ENCODE measurements at regions not wholly inside any gene's neighbourhood (a gene's known extent, or its start where the extent isn't known, plus 50 kb on each side); places are given as distances from the start of the nearest gene placed in this dataset.
A peak's percentile ranks its signal among the peaks of the same experiment; 100 is the strongest.

DNA sequence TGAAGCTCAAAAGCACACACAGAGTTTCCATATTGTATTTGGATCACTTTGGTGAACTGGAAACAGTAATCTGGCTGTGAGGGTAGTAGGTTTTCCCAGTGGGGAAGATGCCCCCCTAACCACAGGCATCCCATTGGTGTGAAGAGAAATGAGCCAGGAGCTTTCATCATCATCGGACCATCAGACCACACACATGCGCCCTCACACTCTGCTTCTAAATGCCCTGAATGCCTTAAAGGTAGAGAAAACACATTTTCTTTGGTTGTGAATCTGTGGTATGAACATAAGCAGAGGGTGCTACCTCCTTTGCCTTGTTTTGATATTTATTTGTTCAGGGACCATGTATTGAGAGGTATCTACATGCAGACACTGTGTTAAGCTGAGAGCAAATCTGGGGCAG is 79.0 kb upstream of the DNAH14 start:
- DNase-seq, result no peak

DNA sequence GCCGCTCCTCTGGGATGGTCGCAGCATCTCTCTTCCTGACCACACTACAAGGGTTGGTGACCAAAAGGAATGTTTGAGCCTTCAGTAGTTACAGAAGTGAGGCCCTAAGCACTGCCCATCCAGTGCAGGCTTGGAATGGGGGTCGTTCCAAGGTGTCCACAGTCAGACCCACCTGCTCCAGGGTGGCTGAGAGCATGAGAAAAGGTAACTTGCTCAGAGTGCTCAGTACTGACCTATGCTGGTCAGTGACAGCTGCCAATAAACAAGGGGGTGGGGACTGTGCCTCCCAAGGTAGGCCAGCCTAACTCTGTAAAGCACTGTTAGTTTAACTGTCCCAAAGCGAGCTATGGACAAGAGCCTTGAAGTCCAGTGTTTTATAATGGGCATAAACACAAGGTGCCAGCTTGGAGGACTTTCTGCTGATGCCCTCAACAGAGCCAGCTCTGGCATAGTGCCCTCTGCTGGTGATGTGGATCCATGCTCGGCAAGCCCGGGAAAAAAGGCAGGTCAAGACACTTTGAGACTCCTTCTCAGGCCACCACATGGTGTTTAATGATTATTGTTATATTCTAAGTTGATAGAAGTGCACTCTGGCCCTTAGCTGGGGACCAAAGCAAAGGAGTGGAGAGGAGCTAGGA is 78.1 kb upstream of the DNAH14 start:
- peak; percentile 7 for DNase-seq

DNA sequence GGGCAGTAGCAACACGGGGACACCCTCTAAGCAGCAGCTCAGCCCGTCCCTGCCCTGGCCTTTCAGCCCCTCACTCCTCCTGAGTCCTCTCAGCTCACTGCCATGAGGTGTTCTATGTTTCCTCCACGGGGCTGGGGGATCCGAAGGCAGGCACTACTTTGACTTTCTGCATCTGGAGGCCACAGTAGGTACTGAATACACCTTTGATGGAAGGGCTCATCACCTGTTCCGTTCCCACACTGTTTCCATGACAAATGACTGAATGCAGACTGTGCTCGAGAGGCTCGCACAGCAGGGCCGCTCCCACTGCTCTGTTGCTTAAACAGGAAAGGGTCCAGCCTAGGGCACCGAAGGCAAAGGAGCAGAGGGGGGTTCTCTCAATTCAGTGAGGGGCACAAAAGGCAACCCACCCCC is 77.6 kb upstream of the DNAH14 start:
- no peak for DNase-seq

DNA sequence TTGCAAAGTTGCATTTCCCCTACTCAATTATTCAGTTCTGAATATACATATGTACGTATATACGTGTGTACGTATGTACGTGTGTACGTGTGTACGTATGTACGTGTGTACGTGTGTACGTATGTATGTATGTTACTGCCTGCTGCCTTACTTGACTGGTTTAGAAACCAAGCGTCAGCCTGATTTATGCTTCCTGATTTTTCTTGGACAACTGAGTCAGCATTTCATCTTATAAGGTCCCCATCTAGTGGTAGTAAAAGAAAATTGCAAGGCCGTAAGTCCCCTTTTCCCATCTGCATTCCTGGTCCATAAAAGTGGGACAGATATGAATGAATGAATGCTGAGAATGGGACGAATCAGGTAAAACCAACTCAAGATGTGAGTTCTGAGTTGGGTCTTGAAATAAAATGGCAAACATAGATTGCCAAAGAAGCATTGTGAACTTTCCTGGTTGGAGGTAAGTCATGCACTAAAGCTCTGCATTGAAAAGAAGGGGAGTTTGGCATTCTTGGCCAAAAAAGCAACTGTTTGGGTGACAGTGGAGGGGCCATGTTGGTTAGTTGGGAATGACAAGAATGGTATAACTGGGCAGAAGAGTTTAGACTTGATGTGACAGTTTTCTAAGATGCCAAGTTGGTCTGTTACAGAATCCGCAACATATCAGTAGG is 76.4 kb upstream of the DNAH14 start:
- peak; percentile 64 for DNase-seq

DNA sequence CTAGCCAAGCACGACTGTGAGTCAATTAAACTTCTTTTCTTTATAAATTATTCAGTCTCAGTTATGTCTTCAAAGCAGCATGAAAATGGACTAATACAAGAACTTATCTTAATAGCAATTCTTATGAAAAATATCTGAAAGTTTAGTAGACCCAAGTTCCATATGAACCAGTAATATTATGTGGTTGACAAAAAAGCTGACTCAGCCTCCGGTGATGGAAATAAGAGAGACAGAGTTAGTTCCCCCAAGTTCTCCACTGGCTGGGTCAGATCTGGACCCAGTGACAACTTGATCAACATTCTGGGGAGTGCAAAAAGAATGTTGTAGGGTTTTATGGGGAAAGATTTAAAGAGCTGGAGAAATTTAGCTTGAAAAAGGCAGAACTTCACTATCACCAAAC is 72.5 kb upstream of the DNAH14 start:
- no peak for DNase-seq

DNA sequence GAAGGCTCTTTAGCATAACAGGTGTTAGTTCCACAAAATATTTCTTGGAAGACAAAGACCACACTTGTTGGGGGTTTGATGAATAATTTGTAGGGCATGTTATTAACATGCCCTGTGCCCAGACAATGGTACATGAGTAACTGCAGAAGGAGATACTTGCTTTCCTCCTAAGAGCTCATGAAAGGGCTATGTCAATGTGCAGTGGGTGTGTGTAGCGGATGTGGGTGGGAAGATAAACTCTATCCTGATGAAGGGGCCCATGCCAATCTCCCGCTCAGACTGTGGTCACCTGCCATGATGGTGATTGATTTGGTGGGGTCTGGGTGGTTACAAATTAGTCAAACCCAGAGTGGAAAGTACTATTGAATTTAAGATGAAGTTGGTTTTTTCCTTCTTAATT is 69.8 kb upstream of the DNAH14 start:
- DNase-seq, result no peak

- DNase-seq, result peak; percentile 7
Observed at GRCh38 chr1:224860488-224861338, 68.8 kb upstream of the DNAH14 start.

DNA sequence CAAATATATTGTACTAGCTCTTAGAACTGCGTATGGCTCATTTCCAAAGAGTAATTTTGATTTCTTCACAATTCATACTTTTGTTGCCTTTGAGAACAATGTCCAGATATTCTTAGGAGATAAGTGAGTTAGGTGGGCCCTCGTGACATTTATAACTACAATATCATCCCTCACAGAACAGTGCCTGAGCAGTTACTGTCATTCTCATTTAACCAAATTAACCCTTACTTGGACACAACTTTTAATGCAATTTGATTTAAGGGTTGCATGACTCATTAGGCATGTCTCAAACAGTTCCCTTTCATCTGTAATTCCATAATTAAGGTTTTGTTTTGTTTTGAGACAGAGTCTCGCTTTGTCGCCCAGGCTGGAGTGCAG is 68.1 kb upstream of the DNAH14 start:
- no peak for DNase-seq

- no peak for DNase-seq
Observed at GRCh38 chr1:224863486-224863885, 66.0 kb upstream of the DNAH14 start.

GRCh38 chr1:224864006-224864405 is 65.5 kb upstream of the DNAH14 start:
- no peak for DNase-seq

DNA sequence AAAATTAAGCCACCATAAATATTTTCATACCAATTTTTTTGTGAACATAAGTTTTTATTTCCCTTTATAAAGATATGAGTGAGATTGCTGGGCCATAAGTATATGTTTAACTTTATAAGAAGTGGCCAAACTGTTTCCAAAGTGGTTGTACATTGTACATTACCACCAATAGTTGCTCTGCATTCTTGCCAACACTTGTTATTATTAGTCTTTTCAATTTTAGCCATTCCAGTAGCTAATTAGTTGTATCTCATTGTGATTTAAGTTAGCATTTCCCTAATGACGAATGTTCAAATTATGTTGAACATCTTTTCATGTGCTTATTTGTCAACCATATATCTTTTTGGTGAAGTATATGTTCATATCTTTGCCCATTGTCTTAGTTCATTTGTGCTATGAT is 64.0 kb upstream of the DNAH14 start:
- DNase-seq, result no peak

DNA sequence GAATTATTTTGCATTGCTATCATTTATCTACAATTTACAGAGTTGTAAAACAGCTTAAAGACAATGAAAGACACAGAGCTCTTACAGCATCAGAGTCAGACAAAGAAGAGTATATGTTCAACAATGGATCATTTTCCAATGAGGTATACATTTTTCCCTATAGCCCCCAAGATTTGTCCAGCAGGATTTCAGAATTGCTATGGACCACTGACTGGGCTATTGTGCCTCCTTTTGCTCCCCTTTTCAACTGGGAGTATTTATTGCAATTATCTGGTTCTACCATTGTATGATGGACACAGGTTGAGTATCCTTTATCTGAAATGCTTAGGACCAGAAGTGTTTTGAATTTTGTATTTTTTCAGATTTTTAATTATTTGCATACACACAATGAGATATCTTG is 62.5 kb upstream of the DNAH14 start:
- DNase-seq, result no peak

DNA sequence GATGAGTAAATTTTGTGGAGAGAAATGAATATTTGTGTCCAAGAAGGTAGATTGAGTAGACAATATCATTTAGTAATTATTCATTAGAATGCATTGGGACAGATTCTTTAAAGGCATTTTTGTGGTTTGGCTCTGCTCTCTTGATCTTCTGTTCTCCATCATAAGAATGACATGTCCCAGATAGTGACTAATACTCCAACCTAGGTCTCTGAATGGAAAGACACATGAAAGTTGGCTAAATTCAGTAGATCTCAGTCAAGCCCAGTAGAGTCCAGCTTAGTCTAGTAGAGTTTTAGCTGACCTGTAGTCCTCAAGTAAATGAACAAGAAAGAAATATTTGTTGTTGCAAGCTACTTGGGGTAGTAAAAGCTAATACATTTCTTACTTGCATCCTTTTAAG is 61.8 kb upstream of the DNAH14 start:
- no peak for DNase-seq

GRCh38 chr1:224872832-224873433 is 56.5 kb upstream of the DNAH14 start:
- no peak for DNase-seq

DNA sequence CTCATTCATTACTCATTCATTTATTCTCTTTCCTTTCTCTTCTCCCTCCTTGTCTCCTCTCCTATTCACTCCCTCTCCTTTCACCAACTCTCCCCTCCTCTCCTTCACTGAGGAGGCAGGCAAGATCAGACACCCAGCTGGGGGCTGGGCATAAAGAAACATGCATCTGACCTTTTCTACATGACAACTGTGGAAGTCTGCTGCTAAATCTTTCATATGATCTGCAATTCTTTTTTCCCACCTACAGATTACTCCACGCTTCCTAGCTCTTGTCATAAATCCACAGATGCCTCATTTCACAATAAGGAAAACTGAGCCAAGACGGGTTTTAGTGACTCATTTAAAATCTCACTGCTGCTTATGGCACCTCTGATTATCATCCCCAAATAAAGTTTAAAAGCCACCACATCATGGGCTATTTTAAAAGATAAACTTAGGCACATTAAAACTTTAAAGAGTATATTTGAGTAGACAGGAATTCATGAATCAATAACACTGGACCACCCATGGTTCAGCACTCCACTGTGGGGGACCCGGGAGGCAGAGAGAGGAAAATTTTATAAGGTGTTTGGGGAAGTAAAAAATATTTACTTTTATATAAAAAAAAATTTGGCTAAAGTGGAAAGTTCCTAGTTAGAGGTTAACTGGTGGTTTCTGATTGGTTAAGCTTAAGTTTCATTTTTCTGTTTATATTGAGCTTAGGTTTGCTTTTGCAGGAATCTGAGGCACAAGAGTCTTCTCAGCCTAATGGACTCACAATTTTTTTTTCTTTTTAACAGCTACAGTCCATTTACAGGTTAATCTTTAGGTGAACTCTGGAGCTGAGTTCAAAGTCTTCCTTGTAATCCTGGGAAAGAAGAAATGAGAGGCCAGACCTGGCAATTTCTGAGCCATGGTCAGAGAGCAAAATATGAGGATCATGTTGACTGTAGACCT is 55.8 kb upstream of the DNAH14 start:
- no peak for DNase-seq

- DNase-seq, result no peak
Observed at GRCh38 chr1:224874775-224875174, 54.7 kb upstream of the DNAH14 start.

GRCh38 chr1:224879162-224879803 is 50.2 kb upstream of the DNAH14 start:
- no peak for DNase-seq

Data from NCI-H2171 treated with DMSO at 0.1 percent for 48 hours (cell line).